NCI-H446 (cell line): ENCODE measurements at regions not wholly inside any gene's neighbourhood (a gene's known extent, or its start where the extent isn't known, plus 50 kb on each side); places are given as distances from the start of the nearest gene placed in this dataset.
"Not testable (repeated sequence)": the region's sequence is repeated elsewhere in the genome, so short reads cannot be mapped to it uniquely, and the experiment has no call there.

Source experiments
- DNase-seq, 2 experiments: peaks; one replicate each; lab custom pipeline; 2025; lab: John Stamatoyannopoulos, UW

DNA sequence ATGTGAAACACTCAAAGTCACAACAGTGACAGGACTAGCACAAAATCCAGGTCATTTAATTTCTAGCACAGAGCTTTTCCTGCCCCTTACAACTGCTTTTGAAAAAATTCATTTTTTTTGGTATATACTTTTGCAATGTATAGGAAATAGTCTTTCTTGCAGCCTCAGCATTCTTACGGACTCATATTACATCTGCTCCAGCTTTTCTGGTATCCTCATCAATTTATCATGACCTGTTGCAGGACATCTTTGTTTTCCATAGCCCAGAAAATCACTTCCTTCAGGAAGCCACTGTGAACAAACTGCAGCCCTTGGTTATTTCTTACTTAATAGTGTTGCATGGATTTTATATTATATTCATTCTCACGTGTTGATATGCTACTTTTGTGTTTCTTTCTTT is 347.9 kb upstream of the MTPN start:
- no peak for DNase-seq

DNA sequence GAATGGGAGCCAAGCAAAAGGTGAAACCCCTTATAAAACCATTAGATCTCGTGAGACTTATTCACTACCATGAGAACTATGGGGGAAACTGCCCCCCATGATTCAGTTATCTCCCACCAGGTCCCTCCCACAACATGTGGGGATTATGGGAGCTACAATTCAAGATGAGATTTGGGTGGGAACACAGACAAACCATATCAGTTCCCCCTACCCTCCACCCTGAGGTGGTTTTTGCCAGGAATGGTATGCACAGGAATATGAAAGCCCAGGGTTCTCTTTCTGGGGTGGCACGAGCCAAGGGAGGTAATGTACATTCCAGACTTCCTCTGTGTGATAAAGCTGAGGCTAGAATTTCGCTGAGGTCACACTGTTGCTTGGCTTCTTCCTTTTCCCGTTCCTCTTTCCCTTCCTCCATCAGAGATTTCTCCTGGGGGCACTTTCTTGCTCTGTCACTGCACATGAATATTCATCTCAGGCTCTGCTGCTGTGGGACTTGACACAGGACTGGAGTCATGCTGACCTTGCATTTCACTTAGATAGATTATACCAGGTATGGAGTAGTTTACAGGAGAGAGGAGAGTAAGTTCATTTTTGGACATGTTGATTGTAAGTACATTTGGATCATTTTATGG is 347.0 kb upstream of the MTPN start:
- no peak for DNase-seq

DNA sequence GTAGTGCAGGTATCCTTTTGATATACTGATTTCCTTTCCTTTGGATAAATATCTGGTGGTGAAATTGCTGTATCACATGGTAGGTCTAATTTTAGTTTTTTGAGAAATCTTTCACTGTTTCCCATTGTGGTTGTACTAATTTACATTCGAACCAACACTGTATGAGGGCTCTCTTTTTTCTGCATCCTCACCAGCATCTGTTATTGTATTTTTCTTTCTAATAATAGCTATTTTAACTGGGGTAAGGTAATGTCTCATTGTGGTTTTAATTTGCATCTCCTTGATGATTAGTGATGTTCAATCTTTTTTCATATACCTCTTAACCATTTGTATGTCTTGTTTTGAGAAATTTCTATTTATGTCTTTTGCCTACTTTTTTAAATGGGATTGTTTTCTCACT is 335.4 kb upstream of the MTPN start:
- DNase-seq, result no peak

DNA sequence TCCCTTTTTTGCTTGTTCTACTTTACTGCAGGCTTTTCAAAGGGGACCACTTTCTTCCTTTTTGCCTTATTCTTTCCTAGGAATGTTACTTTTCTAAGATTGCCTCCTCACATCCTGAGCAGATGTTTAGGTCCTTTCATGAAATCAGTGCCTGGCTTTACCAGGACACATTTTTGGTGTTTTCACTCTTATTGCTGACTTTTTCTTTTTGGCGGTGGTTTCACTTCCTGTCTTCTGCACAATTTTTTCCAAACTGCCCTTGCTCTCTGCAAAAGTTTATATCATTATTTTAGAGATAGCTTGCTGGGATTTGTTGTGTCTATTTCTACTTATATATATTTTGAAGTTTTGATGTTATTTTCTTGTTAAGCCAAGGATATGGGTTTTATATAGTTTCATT is 332.2 kb upstream of the MTPN start:
- no peak for DNase-seq

DNA sequence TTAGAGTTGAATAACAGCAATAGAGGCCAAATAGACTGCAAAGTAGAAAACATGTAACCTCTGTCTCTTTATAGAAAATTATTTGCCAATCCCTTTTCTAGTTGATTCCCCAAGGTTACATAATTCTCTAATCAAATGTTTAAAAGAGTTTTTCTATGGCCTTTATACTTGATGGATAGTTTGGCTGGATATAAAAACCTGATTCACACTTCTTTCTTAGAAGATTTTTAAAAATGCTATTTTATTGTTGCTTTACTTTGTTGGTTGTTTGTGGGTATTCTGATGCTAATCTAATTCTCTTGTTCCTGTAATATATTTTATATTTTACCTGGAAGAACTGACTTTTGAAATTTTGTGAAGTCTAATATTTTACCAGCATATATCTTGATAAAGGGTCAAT is 331.1 kb upstream of the MTPN start:
- DNase-seq, result no peak

DNA sequence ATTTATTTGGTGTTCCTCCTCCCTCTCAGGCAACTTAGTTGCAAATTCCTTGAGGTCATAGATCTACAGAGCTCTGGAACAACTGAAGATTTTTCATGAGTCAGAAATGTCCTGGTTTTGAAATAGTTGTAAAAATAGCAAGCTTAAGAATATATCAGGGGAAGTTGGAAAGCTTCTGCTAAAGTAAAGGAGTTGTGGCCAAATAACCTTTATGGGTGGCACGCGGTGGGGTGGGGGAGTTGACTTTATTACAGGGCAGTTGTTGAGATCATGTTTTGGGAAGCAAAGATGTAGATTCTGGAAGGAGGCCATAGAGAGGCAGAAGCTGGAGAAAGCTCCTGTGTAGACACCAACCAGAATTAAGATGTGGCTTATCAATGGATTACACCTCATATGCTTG is 326.0 kb upstream of the MTPN start:
- DNase-seq, result no peak

DNA sequence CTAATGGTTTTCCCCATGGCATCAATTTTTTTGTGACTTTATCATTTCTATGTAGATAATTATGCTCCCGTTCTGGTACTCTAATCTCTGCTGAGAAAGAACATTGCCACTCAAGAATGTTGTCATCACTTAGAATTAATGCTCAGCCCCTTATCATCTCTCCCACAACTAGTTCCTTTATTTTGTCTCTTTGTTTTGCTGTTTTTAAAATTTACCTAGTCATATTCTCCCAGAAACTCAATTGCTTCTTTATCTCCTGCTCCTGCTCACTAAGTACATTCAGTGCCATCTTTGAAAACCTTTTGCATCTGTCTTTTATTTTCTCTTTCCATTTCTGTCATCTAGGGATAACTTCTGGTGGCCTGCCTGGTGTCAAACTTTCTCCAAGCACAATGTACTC is 324.9 kb upstream of the MTPN start:
- DNase-seq, result no peak

DNA sequence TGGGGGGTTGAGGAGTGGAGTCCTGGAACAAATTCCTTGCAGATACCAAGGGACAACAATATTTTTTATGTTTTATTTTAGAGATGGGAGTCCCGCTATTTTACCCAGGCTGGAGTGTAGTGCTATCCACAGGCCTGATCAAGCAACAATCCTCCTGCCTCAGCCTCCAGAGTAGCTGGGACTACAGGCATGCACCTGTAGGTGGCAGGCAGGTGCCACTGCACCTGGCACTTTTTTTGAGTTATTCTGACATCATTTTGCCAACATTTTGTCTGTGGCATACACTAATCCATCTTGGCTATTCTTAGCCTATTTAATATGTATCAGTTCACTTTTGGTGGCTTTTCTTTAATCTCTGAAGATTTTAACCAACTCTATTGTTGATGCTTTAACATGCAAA is 317.8 kb upstream of the MTPN start:
- DNase-seq, result no peak

DNA sequence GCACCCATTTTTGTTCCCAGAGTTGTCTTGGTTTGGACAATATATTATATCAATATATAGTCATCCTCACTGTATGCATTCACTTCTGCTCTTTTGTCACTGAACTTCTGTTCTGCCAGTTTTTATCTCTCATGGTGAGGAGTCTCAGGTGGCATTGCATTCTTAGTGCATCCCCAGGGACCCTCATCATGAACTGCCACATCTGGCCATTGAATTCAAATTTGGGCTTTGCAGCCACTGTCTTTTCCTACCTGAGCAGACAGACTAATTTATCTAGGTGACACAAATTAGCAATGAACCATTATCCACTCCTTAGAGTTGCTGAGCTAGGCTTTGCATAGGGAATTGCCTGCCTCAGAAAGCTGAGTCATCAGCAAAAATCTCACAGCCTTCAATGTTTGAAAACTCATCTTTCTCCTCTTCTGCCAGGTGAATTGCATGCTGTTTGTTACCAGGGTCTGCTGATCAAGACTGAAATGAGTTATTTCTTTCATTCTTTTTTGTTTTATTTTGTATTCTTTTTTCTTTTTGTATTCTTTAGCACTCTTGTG is 316.8 kb upstream of the MTPN start:
- DNase-seq, result no peak

DNA sequence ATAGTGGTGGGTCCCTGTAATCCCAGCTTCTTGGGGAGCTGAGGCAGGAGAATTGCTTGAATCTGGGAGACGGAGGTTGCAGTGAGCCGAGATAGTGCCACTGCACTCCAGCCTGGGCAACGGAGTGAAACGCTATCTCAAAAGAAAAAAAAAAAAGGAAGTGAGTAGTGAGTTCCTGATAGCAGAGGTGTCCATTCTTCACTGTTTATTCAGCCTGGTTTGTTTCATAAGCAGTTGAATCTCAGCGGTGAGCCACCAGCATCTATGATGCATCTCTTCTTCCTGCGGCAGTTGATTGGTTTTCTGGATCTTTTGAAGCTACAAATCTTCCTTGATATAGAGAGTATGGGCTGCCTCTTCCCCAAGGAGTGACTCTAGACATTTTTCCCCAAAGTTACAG is 316.1 kb upstream of the MTPN start:
- no peak for DNase-seq

DNA sequence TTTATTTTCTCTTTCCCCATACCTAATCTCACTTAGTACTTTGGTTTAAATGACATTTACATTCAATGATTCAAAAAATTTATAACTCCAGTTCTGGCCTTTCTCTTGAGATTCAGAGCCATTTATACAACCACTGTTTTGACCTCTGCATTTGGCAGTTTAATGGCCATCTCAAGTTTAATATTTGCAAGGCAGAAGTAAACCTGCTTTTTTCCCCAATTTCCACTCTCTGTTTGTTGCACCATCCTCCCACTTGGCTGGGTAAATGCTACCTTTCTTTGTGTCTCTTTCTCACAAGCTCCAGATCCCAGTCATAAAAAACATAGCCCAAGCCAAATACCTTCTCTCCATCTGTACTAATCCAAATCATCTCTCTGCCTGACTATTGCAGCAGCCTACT is 315.2 kb upstream of the MTPN start:
- no peak for DNase-seq

DNA sequence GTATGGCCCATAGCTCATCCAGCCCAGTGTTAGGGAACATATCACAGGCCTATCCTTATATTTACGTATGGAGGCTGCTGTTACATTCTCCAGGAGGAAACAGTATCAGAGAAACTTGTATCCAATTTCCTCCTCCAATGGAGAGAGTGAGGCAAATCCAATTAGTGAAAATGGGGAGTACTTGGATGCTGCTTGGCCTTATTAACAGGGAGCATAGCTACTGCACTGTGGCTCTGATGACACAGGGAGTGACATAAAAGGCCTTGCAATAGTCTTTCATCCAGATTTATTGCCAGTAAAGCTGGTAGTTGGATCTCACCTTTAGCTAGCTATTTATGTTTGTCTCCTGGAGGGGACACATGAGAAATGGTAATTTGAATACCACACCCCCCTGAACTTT is 313.2 kb upstream of the MTPN start:
- no peak for DNase-seq

DNA sequence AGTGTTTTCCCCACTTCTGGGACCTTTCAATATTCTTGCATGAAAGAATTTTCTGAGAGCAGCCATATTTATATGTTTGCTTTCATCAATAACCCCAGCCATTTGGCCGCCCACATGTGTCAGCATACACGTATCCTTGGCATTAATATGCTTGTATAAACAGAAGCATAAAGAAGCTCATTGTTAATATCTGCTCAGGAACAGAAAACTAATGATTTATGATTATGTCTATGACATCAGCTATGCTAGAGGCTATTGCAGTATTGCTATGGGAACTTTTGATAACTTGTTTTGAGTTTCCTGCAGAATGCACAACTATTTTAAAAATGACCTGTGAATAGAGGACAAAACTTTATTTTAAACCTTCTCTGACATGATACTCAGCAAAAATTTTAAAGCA is 300.9 kb upstream of the MTPN start:
- DNase-seq, result no peak

DNA sequence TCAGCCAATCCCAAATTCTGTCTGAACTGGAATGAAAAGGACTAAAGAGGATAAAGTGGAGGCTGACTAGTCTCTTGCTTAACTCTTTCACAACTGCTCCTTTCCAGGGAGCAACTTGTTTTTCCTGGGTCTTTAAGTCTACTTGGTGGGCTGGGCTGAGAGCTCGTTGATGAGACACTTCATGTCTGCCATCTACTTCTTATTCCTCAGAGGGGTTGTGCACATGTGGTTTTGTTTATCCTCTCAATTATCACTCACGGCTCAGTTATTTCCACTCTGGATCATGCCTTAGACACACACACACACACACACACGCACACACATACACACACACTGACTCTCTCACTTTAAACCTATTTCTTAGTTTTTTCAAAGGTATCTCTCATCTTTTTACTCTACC is 298.6 kb upstream of the MTPN start:
- DNase-seq, result no peak

DNA sequence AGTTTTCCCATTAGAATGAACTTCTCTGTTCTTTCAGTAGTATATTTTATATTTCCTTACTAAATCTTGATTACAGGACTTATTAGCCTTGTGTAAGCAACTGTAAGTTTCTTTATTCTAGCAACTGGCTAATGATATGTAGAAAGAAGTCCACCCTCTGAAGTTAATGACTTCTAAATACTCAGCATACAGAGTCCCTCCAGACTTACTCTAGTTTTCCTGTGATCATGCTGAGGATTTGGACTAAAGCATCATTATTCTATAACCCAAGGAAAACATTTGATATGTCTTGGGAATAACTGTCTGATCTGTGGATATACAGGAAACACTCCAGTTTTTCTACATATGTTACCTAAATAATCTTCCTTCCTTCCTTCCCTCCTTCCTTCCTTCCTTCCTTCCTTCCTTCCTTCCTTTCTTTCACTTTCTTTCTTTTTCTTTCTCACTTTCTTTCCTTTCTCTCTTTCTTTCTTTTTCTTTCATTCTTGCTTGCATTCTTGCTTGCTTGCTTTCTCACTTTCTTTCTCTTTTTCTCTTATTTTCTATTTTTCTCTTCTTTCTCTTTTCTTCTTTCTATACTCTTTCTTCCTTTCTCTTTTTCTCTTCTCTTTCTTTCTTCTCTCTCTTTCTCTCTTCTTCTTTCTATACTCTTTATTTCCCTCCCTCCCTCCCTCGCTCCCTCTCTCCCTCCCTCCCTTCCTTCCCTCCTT is 297.6 kb upstream of the MTPN start:
- no peak for DNase-seq

DNA sequence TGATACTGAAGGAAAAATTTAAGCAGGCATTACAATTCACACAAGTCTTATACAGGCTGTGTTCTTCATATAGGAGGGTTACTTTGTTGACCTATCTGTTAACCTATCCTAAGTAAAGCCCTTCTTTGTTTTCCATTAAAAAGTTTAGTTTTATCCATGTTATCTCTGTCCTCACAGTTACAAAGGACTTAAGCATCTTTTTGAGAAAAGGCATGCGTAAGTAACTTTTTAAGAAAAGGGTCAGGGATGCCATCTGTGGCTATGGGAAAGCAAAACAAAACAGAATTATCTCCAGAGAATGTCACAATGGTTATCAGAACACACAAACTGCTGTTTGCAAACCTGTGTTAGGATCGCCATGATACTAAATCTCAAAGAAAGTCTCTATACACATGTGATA is 295.8 kb upstream of the MTPN start:
- DNase-seq, result no peak

DNA sequence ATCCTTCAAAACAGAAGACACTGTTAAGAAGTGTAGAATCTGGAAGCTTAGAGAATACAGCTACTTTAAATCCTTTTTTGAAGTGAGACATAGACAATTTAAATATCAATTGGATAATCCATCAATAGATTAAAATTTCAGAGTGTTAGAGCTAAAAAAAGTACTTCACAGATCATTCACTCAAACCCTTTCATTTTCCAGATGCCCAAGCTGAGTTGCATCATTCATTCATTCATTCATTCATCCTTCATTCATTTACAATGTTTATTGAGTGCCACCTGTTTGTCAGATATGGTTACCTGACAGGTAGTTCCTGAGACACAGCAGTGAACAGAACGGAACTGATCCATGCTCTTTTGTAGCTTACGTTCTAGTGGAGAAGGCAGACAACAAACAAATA is 290.7 kb upstream of the MTPN start:
- no peak for DNase-seq

DNA sequence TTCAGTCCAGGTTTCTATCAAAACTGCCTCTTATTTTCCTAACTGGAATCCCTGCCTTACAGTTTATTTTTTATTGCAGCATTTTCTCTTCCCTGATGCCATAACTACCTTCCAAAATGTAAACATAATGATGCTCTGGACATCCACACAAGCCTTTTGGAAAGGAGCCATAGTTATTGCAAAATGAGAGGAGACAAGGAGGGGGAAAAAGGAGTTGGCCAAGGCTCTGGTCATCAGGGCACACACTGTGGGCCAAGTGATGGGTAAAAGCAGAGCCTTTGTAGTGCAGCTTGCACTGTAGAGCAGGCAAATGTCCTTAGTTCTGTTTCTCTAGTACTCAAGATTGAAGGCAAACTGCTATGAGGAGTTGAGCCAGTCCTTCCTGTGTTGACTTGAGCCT is 289.3 kb upstream of the MTPN start:
- no peak for DNase-seq

DNA sequence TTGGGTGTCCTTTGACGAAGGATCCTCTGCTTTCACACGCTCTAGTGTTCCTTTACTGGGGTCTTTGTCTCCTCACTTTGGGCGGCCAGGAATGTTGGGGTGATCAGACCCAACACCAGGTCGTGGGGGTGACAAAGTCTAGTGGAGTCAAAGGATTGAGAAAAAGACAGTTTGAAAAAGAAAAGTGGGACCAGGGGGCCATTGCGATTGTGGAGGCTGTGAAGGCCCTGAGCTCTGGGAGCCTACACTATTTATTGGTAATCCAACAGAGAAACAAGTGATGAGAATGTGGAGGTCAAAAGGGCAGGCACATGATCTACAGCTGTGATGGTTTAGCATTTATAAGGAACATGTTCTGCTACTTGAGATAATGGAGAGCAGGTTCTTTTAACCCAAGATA is 287.1 kb upstream of the MTPN start:
- not testable (repeated sequence) for DNase-seq

DNA sequence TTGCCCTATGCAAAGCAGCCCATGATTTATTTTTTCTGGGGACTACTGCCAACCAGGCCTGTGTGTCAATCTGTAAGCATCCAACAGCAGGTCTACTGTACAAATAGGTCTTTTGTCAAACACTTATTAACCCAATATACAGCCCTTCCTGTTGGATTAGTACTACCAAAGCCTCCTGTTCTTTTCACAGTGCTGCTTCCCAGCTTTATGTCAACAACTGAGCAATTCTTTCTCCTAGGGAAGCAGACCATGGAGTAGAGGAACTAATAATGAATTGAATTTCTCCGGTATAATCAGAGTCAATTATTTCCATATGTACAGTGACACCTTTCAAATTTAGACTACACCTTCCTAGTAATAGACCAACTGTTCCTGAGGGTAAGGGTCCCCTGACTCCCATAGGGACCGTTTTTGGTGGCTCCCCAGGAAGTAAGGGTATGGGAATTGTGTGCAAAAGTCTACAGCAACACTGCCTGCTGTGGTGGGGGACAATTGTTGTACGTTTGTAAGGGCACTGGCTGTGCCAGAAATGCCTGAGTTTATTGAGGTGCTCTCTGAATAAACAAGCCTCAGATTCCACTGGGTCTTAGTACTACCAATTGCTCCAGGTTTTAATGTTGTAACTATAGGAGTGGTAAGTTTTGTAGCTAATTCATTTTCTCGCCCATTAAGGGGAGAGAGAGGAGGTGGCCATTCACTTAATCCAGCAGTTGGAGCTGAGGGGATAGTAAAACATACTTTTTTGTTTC is 286.1 kb upstream of the MTPN start:
- not testable (repeated sequence) for DNase-seq

DNA sequence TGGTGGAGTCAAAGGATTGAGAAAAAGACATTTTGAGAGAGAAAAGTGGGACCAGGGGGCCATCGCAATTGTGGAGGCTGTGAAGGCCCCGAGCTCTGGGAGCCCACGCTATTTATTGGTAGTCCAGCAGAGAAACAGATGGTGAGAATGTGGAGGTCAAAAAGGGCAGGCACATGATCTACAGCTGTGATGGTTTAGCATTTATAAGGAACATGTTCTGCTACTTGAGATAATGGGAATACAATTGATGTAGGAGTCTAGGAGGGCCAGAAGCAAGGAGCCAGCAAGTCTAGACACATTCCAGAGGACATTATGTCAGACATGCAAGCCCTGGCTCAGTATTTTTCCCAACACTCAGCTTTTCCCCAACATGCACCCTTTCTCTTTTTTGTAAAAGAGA is 283.4 kb upstream of the MTPN start:
- not testable (repeated sequence) for DNase-seq

DNA sequence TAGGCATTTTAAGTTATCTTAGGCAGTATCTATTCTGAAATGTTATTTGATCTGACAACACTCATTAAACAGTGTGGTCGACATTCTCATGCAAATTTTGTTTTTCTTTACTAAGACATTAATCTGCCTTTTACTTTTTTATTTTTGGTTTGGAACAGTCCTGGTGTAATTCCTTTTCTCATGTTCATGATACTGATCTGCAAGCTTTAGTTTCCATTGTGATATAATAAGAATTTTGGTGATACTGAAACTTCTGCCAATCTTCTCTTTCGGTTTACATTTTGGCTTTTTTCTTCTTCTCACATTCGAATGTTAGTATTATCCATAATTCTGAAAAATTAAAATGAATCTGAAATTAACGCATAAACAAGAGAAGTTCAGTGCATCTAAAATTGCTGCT is 281.9 kb upstream of the MTPN start:
- no peak for DNase-seq

DNA sequence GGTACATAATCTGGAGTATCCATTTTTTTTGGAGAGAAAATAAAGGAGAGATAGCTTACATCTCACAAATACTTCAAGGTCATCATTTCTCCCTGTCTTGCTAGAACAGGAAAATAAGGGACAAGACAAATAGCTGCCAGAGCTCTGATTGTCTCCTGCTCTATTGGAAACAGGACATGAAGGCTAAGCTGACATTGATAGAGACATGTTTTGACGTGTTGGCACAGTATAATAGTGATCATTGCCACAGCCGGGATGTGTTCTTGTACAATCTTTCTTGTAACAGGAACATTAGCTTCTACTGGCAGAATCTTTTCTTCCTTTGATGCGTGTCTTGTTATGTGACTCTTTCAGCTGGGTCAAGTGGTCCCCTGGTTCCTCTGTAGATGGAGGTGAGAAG is 279.3 kb upstream of the MTPN start:
- no peak for DNase-seq
